ENCODE measurements at regions not wholly inside any gene's neighbourhood (a gene's known extent, or its start where the extent isn't known, plus 50 kb on each side); places are given as distances from the start of the nearest gene placed in this dataset.

- Histone ChIP-seq H3K27ac (no peak overlapping the region), H3K4me3 (no peak overlapping the region), H3K36me3 (no peaks in the 10 kb centered on the region), H3K27me3 (ENCODE audit: low read depth) (peaks cover 5% of the 10 kb centered on the region), H3K4me1 (peaks cover 28% of the 10 kb centered on the region), H3K9me3 (no peaks in the 10 kb centered on the region)
- intact Hi-C loops (cut with DNase I), result no loop called here
- TF ChIP-seq, protein P1, sequence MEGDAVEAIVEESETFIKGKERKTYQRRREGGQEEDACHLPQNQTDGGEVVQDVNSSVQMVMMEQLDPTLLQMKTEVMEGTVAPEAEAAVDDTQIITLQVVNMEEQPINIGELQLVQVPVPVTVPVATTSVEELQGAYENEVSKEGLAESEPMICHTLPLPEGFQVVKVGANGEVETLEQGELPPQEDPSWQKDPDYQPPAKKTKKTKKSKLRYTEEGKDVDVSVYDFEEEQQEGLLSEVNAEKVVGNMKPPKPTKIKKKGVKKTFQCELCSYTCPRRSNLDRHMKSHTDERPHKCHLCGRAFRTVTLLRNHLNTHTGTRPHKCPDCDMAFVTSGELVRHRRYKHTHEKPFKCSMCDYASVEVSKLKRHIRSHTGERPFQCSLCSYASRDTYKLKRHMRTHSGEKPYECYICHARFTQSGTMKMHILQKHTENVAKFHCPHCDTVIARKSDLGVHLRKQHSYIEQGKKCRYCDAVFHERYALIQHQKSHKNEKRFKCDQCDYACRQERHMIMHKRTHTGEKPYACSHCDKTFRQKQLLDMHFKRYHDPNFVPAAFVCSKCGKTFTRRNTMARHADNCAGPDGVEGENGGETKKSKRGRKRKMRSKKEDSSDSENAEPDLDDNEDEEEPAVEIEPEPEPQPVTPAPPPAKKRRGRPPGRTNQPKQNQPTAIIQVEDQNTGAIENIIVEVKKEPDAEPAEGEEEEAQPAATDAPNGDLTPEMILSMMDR (IDR thresholded peaks at IDR 0.05), result no peak
- ATAC-seq (no peak), DNase-seq (no peak)
These were observed 167.3 kb upstream of the GSE1 start for GRCh38 chr16:85445779-85446222.

DNA sequence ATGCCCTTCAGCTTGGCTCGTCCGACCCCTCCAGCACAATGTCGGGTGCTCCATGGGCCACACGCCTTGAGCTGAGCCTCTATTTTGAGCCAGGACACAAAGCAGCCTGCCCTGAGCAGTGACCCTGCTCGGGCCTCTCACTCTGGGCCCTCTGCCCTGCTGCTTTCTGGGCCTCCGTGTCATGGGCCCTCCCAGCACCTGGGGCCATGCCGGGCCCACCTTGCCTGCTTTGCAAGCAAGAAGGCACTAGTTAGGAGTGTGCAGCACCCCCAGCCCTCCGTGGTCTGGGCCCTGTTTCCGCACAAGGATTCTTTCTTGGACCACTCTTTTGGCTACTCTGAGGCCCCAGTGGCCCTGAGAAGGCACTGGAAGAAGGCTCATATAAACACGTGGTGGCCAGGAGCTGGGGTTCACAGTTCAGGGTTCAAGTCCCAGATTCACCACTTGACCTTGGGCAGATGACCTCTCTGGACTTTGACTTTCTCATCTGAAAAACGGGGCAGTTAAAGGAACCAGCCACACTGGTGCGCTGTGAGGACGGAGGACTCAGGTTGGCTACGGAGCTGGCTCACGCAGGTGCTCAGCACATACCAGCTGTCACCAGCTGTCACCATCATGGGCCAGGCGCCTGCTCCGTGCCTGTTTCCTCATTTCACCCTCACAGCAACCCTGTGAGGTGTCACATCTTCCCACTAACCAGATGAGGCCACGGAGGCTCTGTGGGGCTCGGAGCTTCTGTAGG lies 166.0 kb upstream of the GSE1 start:
- ATAC-seq, result no peak
- no peak for DNase-seq

DNA sequence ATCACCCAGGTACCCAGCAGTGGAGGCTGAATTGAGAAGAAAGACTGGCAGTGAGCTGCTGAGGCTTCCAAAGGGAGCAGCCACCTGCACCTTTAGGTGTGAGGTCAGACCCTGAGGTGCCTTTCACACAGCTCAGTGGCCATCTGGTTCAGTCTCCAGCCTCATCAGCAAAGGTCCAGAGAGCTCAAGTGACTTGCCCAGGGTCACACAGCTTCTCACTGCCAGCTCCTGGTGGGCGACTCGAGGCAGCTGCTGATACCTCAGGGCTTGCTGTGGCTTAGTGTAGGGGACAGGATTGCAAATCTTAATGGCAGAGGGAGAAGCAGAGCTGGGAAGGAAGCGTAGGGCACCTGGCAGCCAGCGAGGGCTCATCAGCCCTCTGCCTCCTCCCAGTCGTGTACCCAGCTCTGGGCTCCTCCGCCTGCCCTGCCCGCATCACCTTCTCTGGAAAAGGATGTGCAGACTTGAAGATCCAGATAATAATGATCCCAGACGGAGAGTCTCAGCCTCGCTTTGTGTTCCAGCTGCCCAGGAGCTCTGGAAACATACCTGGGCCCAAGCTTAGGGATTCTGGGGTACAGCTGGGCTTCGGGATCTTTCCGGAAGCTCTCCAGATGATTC lies 165.3 kb upstream of the GSE1 start:
- no peak overlapping the region for H3K4me3 ChIP-seq
- H3K9me3 ChIP-seq, result no peaks in the 10 kb centered on the region
- TF ChIP-seq, protein P1 (IDR thresholded peaks at IDR 0.05), result no peak
- H3K36me3 ChIP-seq, result no peaks in the 10 kb centered on the region
- DNase-seq, result no peak
- no peak for ATAC-seq
- intact Hi-C loops (cut with DNase I), result no loop called here
- H3K27ac ChIP-seq, result no peak overlapping the region
- peaks cover 5% of the 10 kb centered on the region for H3K27me3 ChIP-seq (ENCODE audit: low read depth)
- peaks cover 29% of the 10 kb centered on the region for H3K4me1 ChIP-seq

More for the DNA sequence above, 166.0 kb upstream of the GSE1 start:
- Histone ChIP-seq H3K4me3 (no peak overlapping the region), H3K4me1 (peaks cover 28% of the 10 kb centered on the region), H3K9me3 (no peaks in the 10 kb centered on the region), H3K36me3 (no peaks in the 10 kb centered on the region), H3K27me3 (ENCODE audit: low read depth) (peaks cover 5% of the 10 kb centered on the region), H3K27ac (no peak overlapping the region)
- TF ChIP-seq, protein P1 (IDR thresholded peaks at IDR 0.05), result no peak
- intact Hi-C loops (cut with DNase I), result no loop called here

DNA sequence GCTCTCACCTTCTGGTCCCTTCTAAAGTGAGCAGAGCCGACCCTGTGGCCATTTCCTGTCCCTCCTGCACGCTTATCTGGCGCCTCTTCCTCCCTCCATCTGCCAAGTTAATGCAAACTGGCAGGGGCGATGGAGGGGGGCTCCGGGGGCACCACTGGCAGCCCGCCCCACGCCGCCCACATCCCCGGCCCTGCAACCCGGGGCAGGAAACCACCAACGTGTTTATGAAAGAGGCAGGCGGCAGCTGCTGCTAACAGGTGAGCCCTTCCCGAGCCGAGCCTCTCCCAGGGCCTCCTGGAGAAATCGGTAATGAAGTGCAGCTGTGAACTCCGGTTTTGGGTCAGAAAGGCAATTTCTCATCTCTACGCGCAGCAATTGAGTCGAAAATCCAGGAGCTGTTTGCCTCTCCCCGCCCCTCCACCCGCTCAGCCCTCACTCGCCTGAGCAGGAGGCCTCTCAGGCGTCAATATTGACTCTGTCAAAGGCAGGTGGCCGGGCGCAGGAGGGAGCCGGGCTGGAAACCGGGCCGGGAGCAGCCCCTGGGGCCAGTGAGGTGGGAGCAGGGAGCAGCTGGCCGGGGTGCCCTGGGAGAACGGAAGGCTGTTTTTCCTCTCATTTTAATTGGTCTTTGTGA lies 164.4 kb upstream of the GSE1 start:
- no peaks in the 10 kb centered on the region for H3K36me3 ChIP-seq
- no peak for DNase-seq
- TF ChIP-seq, protein P1 (IDR thresholded peaks at IDR 0.05), result no peak
- peaks cover 36% of the 10 kb centered on the region for H3K4me1 ChIP-seq
- no peak overlapping the region for H3K4me3 ChIP-seq
- peak overlapping the region; percentile 13 for H3K27ac ChIP-seq
- intact Hi-C loops (cut with DNase I), result no loop called here
- H3K9me3 ChIP-seq, result no peaks in the 10 kb centered on the region
- ATAC-seq, result peak; percentile 45 to 70
- H3K27me3 ChIP-seq (ENCODE audit: low read depth), result peaks cover 5% of the 10 kb centered on the region

GRCh38 chr16:85449191-85449884 lies 163.8 kb upstream of the GSE1 start:
- no peak for DNase-seq
- no peak for ATAC-seq
- intact Hi-C loops (cut with DNase I), result no loop called here
- Histone ChIP-seq H3K27me3 (ENCODE audit: low read depth) (peaks cover 5% of the 10 kb centered on the region), H3K4me1 (peaks cover 35% of the 10 kb centered on the region), H3K36me3 (no peaks in the 10 kb centered on the region), H3K27ac (peak overlapping the region; percentile 13), H3K9me3 (no peaks in the 10 kb centered on the region), H3K4me3 (no peak overlapping the region)
- TF ChIP-seq, protein P1 (IDR thresholded peaks at IDR 0.05), result no peak

All from lower lobe of right lung (tissue), 2 donors.